K562 (cell line): ENCODE measurements at regions not wholly inside any gene's neighbourhood (a gene's known extent, or its start where the extent isn't known, plus 50 kb on each side); places are given as distances from the start of the nearest gene placed in this dataset.

Source experiments
- ATAC-seq: fragments of 200-7000 bp; cut with Tn5 transposase; 3 replicates; pipeline ENCODE4 v1.9.1; 2020; ENCODE audit warnings: moderate library complexity
- BruUV-seq: library from RNA; stranded (reverse); fragments of 400-500 nt; replicated peaks from 2 replicates; lab custom pipeline; 2021; lab: Mats Ljungman, UMichigan
- CTCF ChIA-PET: fragments of 300-600 bp; formaldehyde crosslinking; extraction: SDS; loops from one replicate; lab custom pipeline; 2021; ENCODE audit warnings: low intra/inter-chr PET ratio; lab: Yijun Ruan, JAX
- POLR2A ChIA-PET: fragments of 300-600, 350-650 bp; sonication (Branson Sonifier 250); formaldehyde crosslinking; extraction: SDS; loops from one replicate; lab custom pipeline; 2021; ENCODE audit warnings: antibody characterized with exemption, inconsistent platforms; lab: Yijun Ruan, JAX
- DNase-seq, 4 experiments: peaks; one replicate each; pipeline versions ENCODE4 v3.0.0 to v3.0.0-alpha.2; 2011 to 2018; ENCODE audit warnings: low spot score in 3 of 4, mixed read lengths in 3 of 4; ENCODE audit errors: extremely low read depth in 1 of 4
- FAIRE-seq: peaks from 2 replicates; lab custom pipeline; 2011; peaks lifted over from hg19 to GRCh38; lab: Jason Lieb, UNC
- H2AFZ ChIP-seq: 2 replicates; pipeline ENCODE4 v1.6.0; 2011; ENCODE audit warnings: low read depth, low read length, control low read depth, inconsistent platforms
- H3K27ac ChIP-seq: fragments of 200-600 bp; 3 replicates; pipeline ENCODE4 v1.8.0; 2011; ENCODE audit warnings: low read depth, mild to moderate bottlenecking, control low read depth, inconsistent platforms, low read length, moderate library complexity, mixed read lengths; ENCODE audit errors: extremely low read depth
- H3K27me3 ChIP-seq, 2 experiments: fragments of 300-600 bp in 1 of 2; 2 replicates in 1 of 2; 3 replicates in 1 of 2; pipeline versions ENCODE4 v1.6.0 to v1.8.0; 2011; ENCODE audit warnings: inconsistent platforms in 2 of 2, low read length in 2 of 2, mild to moderate bottlenecking in 1 of 2, mixed read lengths in 1 of 2, moderate library complexity in 1 of 2; ENCODE audit not compliant: control insufficient read depth in 2 of 2, insufficient read depth in 2 of 2
- H3K36me3 ChIP-seq: fragments of 300-600 bp; 3 replicates; pipeline ENCODE4 v1.8.0; 2011; ENCODE audit warnings: mild to moderate bottlenecking, low read length, inconsistent platforms; ENCODE audit not compliant: control insufficient read depth, insufficient read depth
- H3K4me1 ChIP-seq, 2 experiments: fragments of 200-600 bp in 1 of 2; replicated peaks in 1 of 2; 2 replicates in 1 of 2; 3 replicates in 1 of 2; pipeline versions ENCODE4 v1.5.1 to v1.8.0; 2011; ENCODE audit warnings: inconsistent platforms in 2 of 2, low read length in 2 of 2, mild to moderate bottlenecking in 1 of 2, mixed read lengths in 1 of 2, moderate library complexity in 1 of 2; ENCODE audit not compliant: control insufficient read depth in 2 of 2, insufficient read depth in 2 of 2
- H3K4me2 ChIP-seq: 2 replicates; pipeline ENCODE4 v1.6.1; 2011; ENCODE audit warnings: low read length, control low read depth, inconsistent platforms, mixed read lengths; ENCODE audit not compliant: insufficient read depth
- H3K4me3 ChIP-seq: fragments of 200-600 bp; sonication (generic), shearing (Covaris generic); 2 replicates; pipeline ENCODE4 v1.5.1; 2016; ENCODE audit warnings: control low read depth, inconsistent platforms
- H3K79me2 ChIP-seq: fragments of 200-600 bp; 3 replicates; pipeline ENCODE4 v1.8.0; 2011; ENCODE audit warnings: low read length, inconsistent platforms; ENCODE audit not compliant: control insufficient read depth, insufficient read depth
- H3K9ac ChIP-seq, 2 experiments: 2 replicates each; pipeline versions ENCODE4 v1.6.0 to v1.6.1; 2011; ENCODE audit warnings: low read depth in 2 of 2, low read length in 2 of 2, control low read depth in 1 of 2, inconsistent platforms in 1 of 2, mild to moderate bottlenecking in 1 of 2, mixed read lengths in 1 of 2; ENCODE audit not compliant: insufficient read depth in 1 of 2
- H3K9me1 ChIP-seq: one replicate; pipeline ENCODE4 v1.6.0; 2011; ENCODE audit warnings: inconsistent platforms, mild to moderate bottlenecking, low read length, moderate library complexity; ENCODE audit not compliant: control insufficient read depth, insufficient read depth
- H3K9me3 ChIP-seq: replicated peaks from 2 replicates; pipeline ENCODE4 v1.5.1; 2011; ENCODE audit warnings: low read depth, low read length, inconsistent platforms; ENCODE audit not compliant: control insufficient read depth, insufficient read depth
- H4K20me1 ChIP-seq: replicated peaks from 2 replicates; pipeline ENCODE4 v1.6.1; 2011; ENCODE audit warnings: low read length, inconsistent platforms, mixed read lengths; ENCODE audit not compliant: control insufficient read depth, insufficient read depth
- ARHGAP35 ChIP-seq: fragments of 450-650 bp; IDR thresholded peaks from 2 replicates; pipeline ENCODE4 v1.6.1; 2018; ENCODE audit not compliant: partially characterized antibody
- DMBX1 ChIP-seq: fragments of 250-450 bp; sonication (Bioruptor Pico); IDR thresholded peaks from 2 replicates; pipeline ENCODE4 v1.8.0; 2022; ENCODE audit warnings: inconsistent platforms, mild to moderate bottlenecking, moderate library complexity, borderline replicate concordance
- E2F4 ChIP-seq: sonication (generic); formaldehyde crosslinking; IDR thresholded peaks from 2 replicates; pipeline ENCODE4 v1.8.0; 2022; ENCODE audit warnings: mild to moderate bottlenecking, low read depth, missing genetic modification reagents
- EZH2 ChIP-seq: IDR thresholded peaks from 2 replicates; pipeline ENCODE4 v1.6.1; 2012; ENCODE audit warnings: low read depth, mild to moderate bottlenecking, inconsistent platforms, low read length, borderline replicate concordance
- FOXJ2 ChIP-seq: fragments of 200-800 bp; sonication (Bioruptor generic); IDR thresholded peaks from 2 replicates; pipeline ENCODE4 v1.6.1; 2016; ENCODE audit warnings: missing genetic modification characterization, missing compliant biosample characterization
- HDAC3 ChIP-seq: fragments of 450-650 bp; IDR thresholded peaks from 2 replicates; pipeline ENCODE4 v1.6.1; 2018; ENCODE audit warnings: borderline replicate concordance, mild to moderate bottlenecking, moderate library complexity; ENCODE audit not compliant: partially characterized antibody
- NFRKB ChIP-seq: fragments of 450-650 bp; IDR thresholded peaks from 2 replicates; pipeline ENCODE4 v1.6.1; 2016; ENCODE audit warnings: low read depth
- POLR2AphosphoS5 ChIP-seq: IDR thresholded peaks from 2 replicates; pipeline ENCODE4 v1.6.1; 2011; ENCODE audit warnings: mild to moderate bottlenecking, low read depth, low read length, moderate library complexity; ENCODE audit not compliant: control insufficient read depth, insufficient read depth
- RBM39 ChIP-seq: fragments of 200-400 bp; formaldehyde crosslinking; optimal IDR thresholded peaks from 2 replicates; pipeline ENCODE3; 2018; ENCODE audit warnings: low read depth, low read length
- SMARCA5 ChIP-seq: fragments of 450-650 bp; IDR thresholded peaks from 2 replicates; pipeline ENCODE4 v1.6.1; 2016
- SREBF2 ChIP-seq: sonication (generic); formaldehyde crosslinking; IDR thresholded peaks from 2 replicates; pipeline ENCODE4 v1.4.0; 2020; ENCODE audit warnings: mild to moderate bottlenecking, missing genetic modification reagents
- TRIM24 ChIP-seq, 2 experiments: fragments of 450-650 bp; IDR thresholded peaks; 2 replicates each; pipeline ENCODE4 v1.6.1; 2016
- WHSC1 ChIP-seq: IDR thresholded peaks from one replicate; pipeline ENCODE4 v1.6.1; 2012; ENCODE audit warnings: low read length, control low read depth, inconsistent platforms
- XRCC3 ChIP-seq: fragments of 450-650 bp; IDR thresholded peaks from 2 replicates; pipeline ENCODE4 v1.6.1; 2017; ENCODE audit warnings: mild to moderate bottlenecking, moderate library complexity
- ZNF311 ChIP-seq: fragments of 250-450 bp; sonication (Bioruptor Pico); IDR thresholded peaks from 2 replicates; pipeline ENCODE4 v1.4.0; 2020; ENCODE audit warnings: mild to moderate bottlenecking, moderate library complexity
- ZNF507 ChIP-seq: conservative IDR thresholded peaks from 2 replicates; pipeline ENCODE4 v1.6.1; 2017; ENCODE audit warnings: missing genetic modification characterization, missing compliant biosample characterization
- ZNF583 ChIP-seq: fragments of 250-450 bp; sonication (Bioruptor Pico); IDR thresholded peaks from 2 replicates; pipeline ENCODE4 v1.4.0; 2020
- WGBS: fragments of 100-300 bp; shearing (Covaris generic); methylation state at CpG from one replicate; pipeline ENCODE4 v1.1.6; 2016; ENCODE audit warnings: low coverage, mixed read lengths; ENCODE audit not compliant: insufficient coverage; ENCODE audit errors: missing lambda C conversion rate; 5-methylcytosine and 5-hydroxymethylcytosine counted together
- in situ Hi-C: fragments of 300-500 bp; cut with MboI; formaldehyde crosslinking; loops from 4 replicates; pipeline ENCODE4 v1.15.0; 2018; ENCODE audit warnings: inconsistent platforms, mixed read lengths
- intact Hi-C: fragments of 100-400 bp; cut with micrococcal nuclease; formaldehyde crosslinking; loops from 2 replicates; pipeline ENCODE4 v1.14.2; 2022
- TF ChIP-seq, protein P1 (sequence below): fragments of 250-450 bp; sonication (Bioruptor Pico); IDR thresholded peaks from 2 replicates; pipeline ENCODE4 v1.4.0; 2020; ENCODE audit warnings: mild to moderate bottlenecking, moderate library complexity
- TF ChIP-seq, protein P2 (sequence below): fragments of 450-650 bp; formaldehyde crosslinking; IDR thresholded peaks from 2 replicates; pipeline ENCODE4 v1.4.0; 2020; ENCODE audit warnings: mild to moderate bottlenecking

- 2% methylated on average over 8 of the region's 8 CpGs for WGBS
- DNase-seq (no peak), FAIRE-seq (no peak)
- Histone ChIP-seq H3K4me2 (no peak overlapping the region), H3K9me3 (no peaks in the 10 kb centered on the region)
- TF ChIP-seq E2F4 (CRISPR knock-in tag) (no peak), SREBF2 (no peak), ZNF507 (tag) (no peak), FOXJ2 (tag) (no peak), NFRKB (no peak), XRCC3 (no peak), EZH2 (no peak), SMARCA5 (no peak), TRIM24 (IDR thresholded peaks at IDR 0.05) (no peak), POLR2AphosphoS5 (no peak), ZNF311 (no peak), HDAC3 (no peak), WHSC1 (no peak), DMBX1 (CRISPR knock-in tag) (no peak), RBM39 (no peak), ARHGAP35 (no peak), ZNF583 (CRISPR knock-in tag) (no peak)
- TF ChIP-seq, protein P1, sequence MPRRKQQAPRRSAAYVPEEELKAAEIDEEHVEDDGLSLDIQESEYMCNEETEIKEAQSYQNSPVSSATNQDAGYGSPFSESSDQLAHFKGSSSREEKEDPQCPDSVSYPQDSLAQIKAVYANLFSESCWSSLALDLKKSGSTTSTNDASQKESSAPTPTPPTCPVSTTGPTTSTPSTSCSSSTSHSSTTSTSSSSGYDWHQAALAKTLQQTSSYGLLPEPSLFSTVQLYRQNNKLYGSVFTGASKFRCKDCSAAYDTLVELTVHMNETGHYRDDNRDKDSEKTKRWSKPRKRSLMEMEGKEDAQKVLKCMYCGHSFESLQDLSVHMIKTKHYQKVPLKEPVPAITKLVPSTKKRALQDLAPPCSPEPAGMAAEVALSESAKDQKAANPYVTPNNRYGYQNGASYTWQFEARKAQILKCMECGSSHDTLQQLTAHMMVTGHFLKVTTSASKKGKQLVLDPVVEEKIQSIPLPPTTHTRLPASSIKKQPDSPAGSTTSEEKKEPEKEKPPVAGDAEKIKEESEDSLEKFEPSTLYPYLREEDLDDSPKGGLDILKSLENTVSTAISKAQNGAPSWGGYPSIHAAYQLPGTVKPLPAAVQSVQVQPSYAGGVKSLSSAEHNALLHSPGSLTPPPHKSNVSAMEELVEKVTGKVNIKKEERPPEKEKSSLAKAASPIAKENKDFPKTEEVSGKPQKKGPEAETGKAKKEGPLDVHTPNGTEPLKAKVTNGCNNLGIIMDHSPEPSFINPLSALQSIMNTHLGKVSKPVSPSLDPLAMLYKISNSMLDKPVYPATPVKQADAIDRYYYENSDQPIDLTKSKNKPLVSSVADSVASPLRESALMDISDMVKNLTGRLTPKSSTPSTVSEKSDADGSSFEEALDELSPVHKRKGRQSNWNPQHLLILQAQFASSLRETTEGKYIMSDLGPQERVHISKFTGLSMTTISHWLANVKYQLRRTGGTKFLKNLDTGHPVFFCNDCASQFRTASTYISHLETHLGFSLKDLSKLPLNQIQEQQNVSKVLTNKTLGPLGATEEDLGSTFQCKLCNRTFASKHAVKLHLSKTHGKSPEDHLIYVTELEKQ (CRISPR knock-in tag), result no peak
- TF ChIP-seq, protein P2, sequence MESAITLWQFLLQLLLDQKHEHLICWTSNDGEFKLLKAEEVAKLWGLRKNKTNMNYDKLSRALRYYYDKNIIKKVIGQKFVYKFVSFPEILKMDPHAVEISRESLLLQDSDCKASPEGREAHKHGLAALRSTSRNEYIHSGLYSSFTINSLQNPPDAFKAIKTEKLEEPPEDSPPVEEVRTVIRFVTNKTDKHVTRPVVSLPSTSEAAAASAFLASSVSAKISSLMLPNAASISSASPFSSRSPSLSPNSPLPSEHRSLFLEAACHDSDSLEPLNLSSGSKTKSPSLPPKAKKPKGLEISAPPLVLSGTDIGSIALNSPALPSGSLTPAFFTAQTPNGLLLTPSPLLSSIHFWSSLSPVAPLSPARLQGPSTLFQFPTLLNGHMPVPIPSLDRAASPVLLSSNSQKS (CRISPR knock-in tag), result no peak
- TF ChIP-seq, all 486 proteins: peak for 0
- POLR2A ChIA-PET, result interaction anchor here (0.7 kb wide), 1 partner anchor 181 kb away, joined by 4 read pairs; no protein-coding TSS in a partner anchor
- Histone ChIP-seq H2AFZ (no peak overlapping the region), H3K27ac (no peak overlapping the region), H4K20me1 (no peaks in the 10 kb centered on the region), H3K4me1 (no peaks in the 10 kb centered on the region), H3K9ac (no peak overlapping the region), H3K27me3 (peaks cover 11 to 35% of the 10 kb centered on the region in 2 experiments; a peak in 2 of 5 replicates), H3K4me3 (no peak overlapping the region), H3K36me3 (no peaks in the 10 kb centered on the region), H3K79me2 (no peaks in the 10 kb centered on the region), H3K9me1 (no peaks in the 10 kb centered on the region)
- in situ Hi-C loops, result no loop called here
- CTCF ChIA-PET, result no interaction called here
- no TSS peak for BruUV-seq
- ATAC-seq, result no peak
- intact Hi-C loops, result no loop called here
Observed at GRCh38 chr7:98465022-98465421, 64.1 kb upstream of the BAIAP2L1 start.
